ENCODE measurements at regions not wholly inside any gene's neighbourhood (a gene's known extent, or its start where the extent isn't known, plus 50 kb on each side); places are given as distances from the start of the nearest gene placed in this dataset.

GRCh38 chr2:53275743-53276142 lies 491.9 kb upstream of the CHAC2 start:
- DNase-seq (ENCODE audit: insufficient read length, low spot score) (no peak), FAIRE-seq (no peak)
- TF ChIP-seq POLR2AphosphoS5 (IDR thresholded peaks at IDR 0.05; ENCODE audit: low read depth, low read length) (no peak), TAF1 (IDR thresholded peaks at IDR 0.05; ENCODE audit: low read depth, low read length) (no peak), PAX5 (IDR thresholded peaks at IDR 0.05; ENCODE audit: insufficient read depth, low read length, severe bottlenecking) (no peak), POLR2A (IDR thresholded peaks at IDR 0.05; ENCODE audit: low read depth, low read length) (no peak), POU2F2 (IDR thresholded peaks at IDR 0.05; ENCODE audit: low read depth, low read length) (no peak), SPI1 (IDR thresholded peaks at IDR 0.05; ENCODE audit: low read depth, low read length) (no peak)

GRCh38 chr2:53268626-53269025 lies 499.0 kb upstream of the CHAC2 start:
- no peak for DNase-seq (ENCODE audit: insufficient read length, low spot score)
- no peak for FAIRE-seq
- no peak for TF ChIP-seq POU2F2 (IDR thresholded peaks at IDR 0.05; ENCODE audit: low read depth, low read length)
- no peak for TF ChIP-seq POLR2AphosphoS5 (IDR thresholded peaks at IDR 0.05; ENCODE audit: low read depth, low read length)
- no peak for TF ChIP-seq POLR2A (IDR thresholded peaks at IDR 0.05; ENCODE audit: low read depth, low read length)
- no peak for TF ChIP-seq SPI1 (IDR thresholded peaks at IDR 0.05; ENCODE audit: low read depth, low read length)
- TF ChIP-seq TAF1 (IDR thresholded peaks at IDR 0.05; ENCODE audit: low read depth, low read length), result no peak

GRCh38 chr2:53268086-53268485 lies 499.5 kb upstream of the CHAC2 start:
- DNase-seq (ENCODE audit: insufficient read length, low spot score) (no peak), FAIRE-seq (no peak)
- TF ChIP-seq POLR2A (IDR thresholded peaks at IDR 0.05; ENCODE audit: low read depth, low read length), result no peak
- TF ChIP-seq POLR2AphosphoS5 (IDR thresholded peaks at IDR 0.05; ENCODE audit: low read depth, low read length), result no peak
- TF ChIP-seq SPI1 (IDR thresholded peaks at IDR 0.05; ENCODE audit: low read depth, low read length), result no peak
- TF ChIP-seq PAX5 (IDR thresholded peaks at IDR 0.05; ENCODE audit: insufficient read depth, low read length, severe bottlenecking), result no peak
- TF ChIP-seq POU2F2 (IDR thresholded peaks at IDR 0.05; ENCODE audit: low read depth, low read length), result no peak
- no peak for TF ChIP-seq TAF1 (IDR thresholded peaks at IDR 0.05; ENCODE audit: low read depth, low read length)

- no peak for DNase-seq (ENCODE audit: insufficient read length, low spot score)
- TF ChIP-seq TAF1 (IDR thresholded peaks at IDR 0.05; ENCODE audit: low read depth, low read length) (no peak), POLR2A (IDR thresholded peaks at IDR 0.05; ENCODE audit: low read depth, low read length) (no peak), SPI1 (IDR thresholded peaks at IDR 0.05; ENCODE audit: low read depth, low read length) (no peak), POLR2AphosphoS5 (IDR thresholded peaks at IDR 0.05; ENCODE audit: low read depth, low read length) (no peak), POU2F2 (IDR thresholded peaks at IDR 0.05; ENCODE audit: low read depth, low read length) (no peak), PAX5 (IDR thresholded peaks at IDR 0.05; ENCODE audit: insufficient read depth, low read length, severe bottlenecking) (no peak)
- no peak for FAIRE-seq
Observed at GRCh38 chr2:53265544-53266299, 501.9 kb upstream of the CHAC2 start.

- no peak for FAIRE-seq
- no peak for TF ChIP-seq POLR2AphosphoS5 (IDR thresholded peaks at IDR 0.05; ENCODE audit: low read depth, low read length)
- no peak for TF ChIP-seq SPI1 (IDR thresholded peaks at IDR 0.05; ENCODE audit: low read depth, low read length)
- TF ChIP-seq POLR2A (IDR thresholded peaks at IDR 0.05; ENCODE audit: low read depth, low read length), result no peak
- no peak for TF ChIP-seq PAX5 (IDR thresholded peaks at IDR 0.05; ENCODE audit: insufficient read depth, low read length, severe bottlenecking)
- no peak for TF ChIP-seq TAF1 (IDR thresholded peaks at IDR 0.05; ENCODE audit: low read depth, low read length)
- no peak for TF ChIP-seq POU2F2 (IDR thresholded peaks at IDR 0.05; ENCODE audit: low read depth, low read length)
- no peak for DNase-seq (ENCODE audit: insufficient read length, low spot score)
Observed at GRCh38 chr2:53260568-53260967, 507.0 kb upstream of the CHAC2 start.

- DNase-seq (ENCODE audit: insufficient read length, low spot score), result no peak
- FAIRE-seq, result no peak
- TF ChIP-seq POU2F2 (IDR thresholded peaks at IDR 0.05; ENCODE audit: low read depth, low read length) (no peak), SPI1 (IDR thresholded peaks at IDR 0.05; ENCODE audit: low read depth, low read length) (no peak), POLR2AphosphoS5 (IDR thresholded peaks at IDR 0.05; ENCODE audit: low read depth, low read length) (no peak), PAX5 (IDR thresholded peaks at IDR 0.05; ENCODE audit: insufficient read depth, low read length, severe bottlenecking) (no peak), TAF1 (IDR thresholded peaks at IDR 0.05; ENCODE audit: low read depth, low read length) (no peak)
Observed at GRCh38 chr2:53259395-53260009, 508.1 kb upstream of the CHAC2 start.

- FAIRE-seq (no peak), DNase-seq (ENCODE audit: insufficient read length, low spot score) (no peak)
- TF ChIP-seq TAF1 (IDR thresholded peaks at IDR 0.05; ENCODE audit: low read depth, low read length) (no peak), SPI1 (IDR thresholded peaks at IDR 0.05; ENCODE audit: low read depth, low read length) (no peak), POLR2AphosphoS5 (IDR thresholded peaks at IDR 0.05; ENCODE audit: low read depth, low read length) (no peak), POLR2A (IDR thresholded peaks at IDR 0.05; ENCODE audit: low read depth, low read length) (no peak), POU2F2 (IDR thresholded peaks at IDR 0.05; ENCODE audit: low read depth, low read length) (no peak), PAX5 (IDR thresholded peaks at IDR 0.05; ENCODE audit: insufficient read depth, low read length, severe bottlenecking) (no peak)
Observed at GRCh38 chr2:53257287-53257686, 510.3 kb upstream of the CHAC2 start.

GRCh38 chr2:53253244-53253643 lies 514.4 kb upstream of the CHAC2 start:
- DNase-seq (ENCODE audit: insufficient read length, low spot score) (no peak), FAIRE-seq (no peak)
- no peak for TF ChIP-seq POLR2AphosphoS5 (IDR thresholded peaks at IDR 0.05; ENCODE audit: low read depth, low read length)
- no peak for TF ChIP-seq SPI1 (IDR thresholded peaks at IDR 0.05; ENCODE audit: low read depth, low read length)
- TF ChIP-seq PAX5 (IDR thresholded peaks at IDR 0.05; ENCODE audit: insufficient read depth, low read length, severe bottlenecking), result no peak
- no peak for TF ChIP-seq TAF1 (IDR thresholded peaks at IDR 0.05; ENCODE audit: low read depth, low read length)
- no peak for TF ChIP-seq POLR2A (IDR thresholded peaks at IDR 0.05; ENCODE audit: low read depth, low read length)
- TF ChIP-seq POU2F2 (IDR thresholded peaks at IDR 0.05; ENCODE audit: low read depth, low read length), result no peak

GRCh38 chr2:53252115-53252514 lies 515.5 kb upstream of the CHAC2 start:
- TF ChIP-seq PAX5 (IDR thresholded peaks at IDR 0.05; ENCODE audit: insufficient read depth, low read length, severe bottlenecking) (no peak), POLR2A (IDR thresholded peaks at IDR 0.05; ENCODE audit: low read depth, low read length) (no peak), POU2F2 (IDR thresholded peaks at IDR 0.05; ENCODE audit: low read depth, low read length) (no peak), POLR2AphosphoS5 (IDR thresholded peaks at IDR 0.05; ENCODE audit: low read depth, low read length) (no peak), TAF1 (IDR thresholded peaks at IDR 0.05; ENCODE audit: low read depth, low read length) (no peak), SPI1 (IDR thresholded peaks at IDR 0.05; ENCODE audit: low read depth, low read length) (no peak)
- no peak for FAIRE-seq
- no peak for DNase-seq (ENCODE audit: insufficient read length, low spot score)

Measured in GM12891 (cell line).